ENCODE measurements at regions not wholly inside any gene's neighbourhood (a gene's known extent, or its start where the extent isn't known, plus 50 kb on each side); places are given as distances from the start of the nearest gene placed in this dataset.

GRCh38 chr3:30974071-30974470 lies 79.6 kb upstream of the GADL1 start:
- Histone ChIP-seq H3K27me3 (no peaks in the 10 kb centered on the region), H3K4me3 (no peak overlapping the region), H3K36me3 (no peaks in the 10 kb centered on the region), H3K27ac (no peak overlapping the region), H3K4me1 (no peaks in the 10 kb centered on the region), H3K9me3 (no peaks in the 10 kb centered on the region)
- no peak for TF ChIP-seq CTCF (IDR thresholded peaks at IDR 0.05)
- no peak for DNase-seq
- intact Hi-C loops (cut with DNase I; ENCODE audit: low total_unique reads) = no loop called here

- TF ChIP-seq CTCF (IDR thresholded peaks at IDR 0.05) = no peak
- intact Hi-C loops (cut with DNase I; ENCODE audit: low total_unique reads) = no loop called here
- no peaks in the 10 kb centered on the region for H3K4me1 ChIP-seq
- no peaks in the 10 kb centered on the region for H3K9me3 ChIP-seq
- H3K27me3 ChIP-seq = no peaks in the 10 kb centered on the region
- no peak overlapping the region for H3K4me3 ChIP-seq
- no peaks in the 10 kb centered on the region for H3K36me3 ChIP-seq
- H3K27ac ChIP-seq = no peak overlapping the region
- DNase-seq = no peak
Measured at GRCh38 chr3:30977592-30977991, 83.1 kb upstream of the GADL1 start.

GRCh38 chr3:30980993-30981392 lies 86.5 kb upstream of the GADL1 start:
- no peak overlapping the region for H3K4me3 ChIP-seq
- peaks cover 0 to 12% (median 0%) of the 10 kb centered on the region in 4 donors for H3K4me1 ChIP-seq
- H3K27me3 ChIP-seq = no peaks in the 10 kb centered on the region
- no peaks in the 10 kb centered on the region for H3K36me3 ChIP-seq
- no peaks in the 10 kb centered on the region for H3K9me3 ChIP-seq
- intact Hi-C loops (cut with DNase I; ENCODE audit: low total_unique reads) = no loop called here
- no peak for DNase-seq
- no peak overlapping the region for H3K27ac ChIP-seq
- TF ChIP-seq CTCF (IDR thresholded peaks at IDR 0.05) = no peak

GRCh38 chr3:30982416-30983075 lies 88.1 kb upstream of the GADL1 start:
- H3K4me3 ChIP-seq = no peak overlapping the region
- DNase-seq = no peak
- H3K36me3 ChIP-seq = no peaks in the 10 kb centered on the region
- peaks cover 0 to 12% (median 0%) of the 10 kb centered on the region in 4 donors for H3K4me1 ChIP-seq
- TF ChIP-seq CTCF (IDR thresholded peaks at IDR 0.05) = no peak
- H3K27ac ChIP-seq = no peak overlapping the region
- no peaks in the 10 kb centered on the region for H3K9me3 ChIP-seq
- intact Hi-C loops (cut with DNase I; ENCODE audit: low total_unique reads) = no loop called here
- no peaks in the 10 kb centered on the region for H3K27me3 ChIP-seq

GRCh38 chr3:30984855-30985749 lies 90.6 kb upstream of the GADL1 start:
- no peaks in the 10 kb centered on the region for H3K36me3 ChIP-seq
- H3K4me3 ChIP-seq = no peak overlapping the region

More at GRCh38 chr3:30984855-30985749, 90.6 kb upstream of the GADL1 start:
- Histone ChIP-seq H3K27ac (no peak overlapping the region), H3K27me3 (no peaks in the 10 kb centered on the region), H3K4me1 (peaks cover 0 to 12% (median 0%) of the 10 kb centered on the region in 4 donors), H3K9me3 (no peaks in the 10 kb centered on the region)
- TF ChIP-seq CTCF (IDR thresholded peaks at IDR 0.05) = no peak
- DNase-seq = no peak
- intact Hi-C loops (cut with DNase I; ENCODE audit: low total_unique reads) = no loop called here
